GM12891 (cell line): ENCODE measurements at regions not wholly inside any gene's neighbourhood (a gene's known extent, or its start where the extent isn't known, plus 50 kb on each side); places are given as distances from the start of the nearest gene placed in this dataset.
"Not testable (repeated sequence)": the region's sequence is repeated elsewhere in the genome, so short reads cannot be mapped to it uniquely, and the experiment has no call there.

Experiments used
- PAX5 ChIP-seq: IDR thresholded peaks from 2 replicates; pipeline ENCODE4 v1.6.1; 2011; ENCODE audit warnings: low read length, moderate library complexity, mild to moderate bottlenecking; ENCODE audit not compliant: insufficient read depth, severe bottlenecking
- POLR2A ChIP-seq: IDR thresholded peaks from 2 replicates; pipeline ENCODE4 v1.6.1; 2011; ENCODE audit warnings: low read depth, low read length, control low read depth
- POLR2AphosphoS5 ChIP-seq: IDR thresholded peaks from 2 replicates; pipeline ENCODE4 v1.6.1; 2011; ENCODE audit warnings: low read depth, low read length, control low read depth
- SPI1 ChIP-seq: IDR thresholded peaks from 2 replicates; pipeline ENCODE4 v1.6.1; 2011; ENCODE audit warnings: low read depth, low read length, control low read depth
- TAF1 ChIP-seq: IDR thresholded peaks from 2 replicates; pipeline ENCODE4 v1.6.1; 2011; ENCODE audit warnings: low read depth, low read length, control low read depth

GRCh38 chr20:55074266-55074840 lies 599.0 kb downstream of the DOK5 start:
- not testable (repeated sequence) for TF ChIP-seq POLR2A, POLR2AphosphoS5, TAF1, PAX5, SPI1
